ENCODE measurements at regions not wholly inside any gene's neighbourhood (a gene's known extent, or its start where the extent isn't known, plus 50 kb on each side); places are given as distances from the start of the nearest gene placed in this dataset.

DNA sequence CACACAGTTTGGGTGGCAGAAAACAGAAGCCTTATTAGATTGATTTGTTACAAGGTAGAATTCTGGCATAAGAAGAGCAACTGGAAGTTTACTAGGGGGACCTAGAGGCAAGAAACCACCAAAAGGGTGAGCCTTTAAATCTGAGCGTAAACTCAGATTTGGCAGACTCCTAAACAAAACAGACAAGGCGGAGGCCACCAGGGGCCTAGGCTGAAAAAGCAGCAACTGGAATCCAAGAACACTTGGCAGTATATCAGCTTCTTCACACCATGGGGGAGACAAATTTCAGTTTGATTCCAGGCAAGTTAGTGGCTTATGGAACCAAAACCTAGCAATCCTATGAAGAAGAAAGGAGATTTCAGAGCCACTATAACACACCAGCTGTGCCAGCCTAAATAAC is 220.0 kb downstream of the C3orf38 start:
- TF ChIP-seq, protein P1, sequence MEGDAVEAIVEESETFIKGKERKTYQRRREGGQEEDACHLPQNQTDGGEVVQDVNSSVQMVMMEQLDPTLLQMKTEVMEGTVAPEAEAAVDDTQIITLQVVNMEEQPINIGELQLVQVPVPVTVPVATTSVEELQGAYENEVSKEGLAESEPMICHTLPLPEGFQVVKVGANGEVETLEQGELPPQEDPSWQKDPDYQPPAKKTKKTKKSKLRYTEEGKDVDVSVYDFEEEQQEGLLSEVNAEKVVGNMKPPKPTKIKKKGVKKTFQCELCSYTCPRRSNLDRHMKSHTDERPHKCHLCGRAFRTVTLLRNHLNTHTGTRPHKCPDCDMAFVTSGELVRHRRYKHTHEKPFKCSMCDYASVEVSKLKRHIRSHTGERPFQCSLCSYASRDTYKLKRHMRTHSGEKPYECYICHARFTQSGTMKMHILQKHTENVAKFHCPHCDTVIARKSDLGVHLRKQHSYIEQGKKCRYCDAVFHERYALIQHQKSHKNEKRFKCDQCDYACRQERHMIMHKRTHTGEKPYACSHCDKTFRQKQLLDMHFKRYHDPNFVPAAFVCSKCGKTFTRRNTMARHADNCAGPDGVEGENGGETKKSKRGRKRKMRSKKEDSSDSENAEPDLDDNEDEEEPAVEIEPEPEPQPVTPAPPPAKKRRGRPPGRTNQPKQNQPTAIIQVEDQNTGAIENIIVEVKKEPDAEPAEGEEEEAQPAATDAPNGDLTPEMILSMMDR (conservative IDR thresholded peaks at IDR 0.05; ENCODE audit: low read depth in 2 of 2): no peak
- TF ChIP-seq, protein P2, sequence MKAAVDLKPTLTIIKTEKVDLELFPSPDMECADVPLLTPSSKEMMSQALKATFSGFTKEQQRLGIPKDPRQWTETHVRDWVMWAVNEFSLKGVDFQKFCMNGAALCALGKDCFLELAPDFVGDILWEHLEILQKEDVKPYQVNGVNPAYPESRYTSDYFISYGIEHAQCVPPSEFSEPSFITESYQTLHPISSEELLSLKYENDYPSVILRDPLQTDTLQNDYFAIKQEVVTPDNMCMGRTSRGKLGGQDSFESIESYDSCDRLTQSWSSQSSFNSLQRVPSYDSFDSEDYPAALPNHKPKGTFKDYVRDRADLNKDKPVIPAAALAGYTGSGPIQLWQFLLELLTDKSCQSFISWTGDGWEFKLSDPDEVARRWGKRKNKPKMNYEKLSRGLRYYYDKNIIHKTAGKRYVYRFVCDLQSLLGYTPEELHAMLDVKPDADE (IDR thresholded peaks at IDR 0.05): no peak
- TF ChIP-seq, protein P3, sequence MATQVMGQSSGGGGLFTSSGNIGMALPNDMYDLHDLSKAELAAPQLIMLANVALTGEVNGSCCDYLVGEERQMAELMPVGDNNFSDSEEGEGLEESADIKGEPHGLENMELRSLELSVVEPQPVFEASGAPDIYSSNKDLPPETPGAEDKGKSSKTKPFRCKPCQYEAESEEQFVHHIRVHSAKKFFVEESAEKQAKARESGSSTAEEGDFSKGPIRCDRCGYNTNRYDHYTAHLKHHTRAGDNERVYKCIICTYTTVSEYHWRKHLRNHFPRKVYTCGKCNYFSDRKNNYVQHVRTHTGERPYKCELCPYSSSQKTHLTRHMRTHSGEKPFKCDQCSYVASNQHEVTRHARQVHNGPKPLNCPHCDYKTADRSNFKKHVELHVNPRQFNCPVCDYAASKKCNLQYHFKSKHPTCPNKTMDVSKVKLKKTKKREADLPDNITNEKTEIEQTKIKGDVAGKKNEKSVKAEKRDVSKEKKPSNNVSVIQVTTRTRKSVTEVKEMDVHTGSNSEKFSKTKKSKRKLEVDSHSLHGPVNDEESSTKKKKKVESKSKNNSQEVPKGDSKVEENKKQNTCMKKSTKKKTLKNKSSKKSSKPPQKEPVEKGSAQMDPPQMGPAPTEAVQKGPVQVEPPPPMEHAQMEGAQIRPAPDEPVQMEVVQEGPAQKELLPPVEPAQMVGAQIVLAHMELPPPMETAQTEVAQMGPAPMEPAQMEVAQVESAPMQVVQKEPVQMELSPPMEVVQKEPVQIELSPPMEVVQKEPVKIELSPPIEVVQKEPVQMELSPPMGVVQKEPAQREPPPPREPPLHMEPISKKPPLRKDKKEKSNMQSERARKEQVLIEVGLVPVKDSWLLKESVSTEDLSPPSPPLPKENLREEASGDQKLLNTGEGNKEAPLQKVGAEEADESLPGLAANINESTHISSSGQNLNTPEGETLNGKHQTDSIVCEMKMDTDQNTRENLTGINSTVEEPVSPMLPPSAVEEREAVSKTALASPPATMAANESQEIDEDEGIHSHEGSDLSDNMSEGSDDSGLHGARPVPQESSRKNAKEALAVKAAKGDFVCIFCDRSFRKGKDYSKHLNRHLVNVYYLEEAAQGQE (IDR thresholded peaks at IDR 0.05; ENCODE audit: unreplicated experiment): no peak
- TF ChIP-seq EZH2phosphoT487 (IDR thresholded peaks at IDR 0.05; ENCODE audit: unreplicated experiment) (no peak), POLR2AphosphoS5 (IDR thresholded peaks at IDR 0.05; ENCODE audit: low read depth) (no peak), EZH2 (IDR thresholded peaks at IDR 0.05; ENCODE audit: low read depth, unreplicated experiment) (no peak), ZNF331 (CRISPR knock-in tag; IDR thresholded peaks at IDR 0.05; ENCODE audit: low read depth) (no peak)

All from GM23338 (cell line).